Breast epithelium (tissue), 4 donors: ENCODE measurements at regions not wholly inside any gene's neighbourhood (a gene's known extent, or its start where the extent isn't known, plus 50 kb on each side); places are given as distances from the start of the nearest gene placed in this dataset.

Experiments used
- DNase-seq, 2 donors: peaks; one replicate each; pipeline ENCODE4 v3.0.0-alpha.2; 2019; ENCODE audit warnings: low spot score in 2 of 2
- H3K27ac ChIP-seq, 2 donors: fragments of 200-600 bp; sonication (generic) in 1 of 2; one replicate each; pipeline ENCODE4 v1.5.1; 2016 to 2019; ENCODE audit warnings: mild to moderate bottlenecking in 1 of 2
- H3K27me3 ChIP-seq, 2 donors: fragments of 200-600 bp; sonication (generic) in 1 of 2; one replicate each; pipeline versions ENCODE4 v1.5.1 to v1.6.0; 2017 to 2019; ENCODE audit warnings: control low read depth in 1 of 2, mild to moderate bottlenecking in 1 of 2
- H3K36me3 ChIP-seq: fragments of 200-600 bp; one replicate; pipeline ENCODE4 v1.5.1; 2019
- H3K4me1 ChIP-seq, 2 donors: fragments of 200-600 bp; sonication (generic); one replicate each; pipeline ENCODE4 v1.5.1; 2016 to 2019; ENCODE audit warnings: control low read depth in 1 of 2
- H3K4me3 ChIP-seq, 3 donors: fragments of 200-600 bp; sonication (generic); 1 replicate in 2 of 3; 2 replicates in 1 of 3; pipeline ENCODE4 v1.5.1; 2016 to 2019; ENCODE audit warnings: mild to moderate bottlenecking in 3 of 3, moderate library complexity in 2 of 3
- H3K9me3 ChIP-seq, 2 donors: fragments of 200-600 bp; sonication (generic) in 1 of 2; one replicate each; pipeline ENCODE4 v1.5.1; 2016 to 2019; ENCODE audit warnings: control low read depth in 1 of 2
- POLR2A ChIP-seq: fragments of 450-650 bp; IDR thresholded peaks from one replicate; pipeline ENCODE4 v1.6.1; 2016; ENCODE audit warnings: antibody characterized with exemption, mild to moderate bottlenecking, moderate library complexity
- POLR2AphosphoS5 ChIP-seq, 3 donors: sonication (generic); formaldehyde crosslinking; IDR thresholded peaks; one replicate each; pipeline ENCODE4 v1.6.1; 2017; ENCODE audit warnings: antibody characterized with exemption in 3 of 3
- intact Hi-C: fragments of 100-400 bp; cut with DNase I; formaldehyde crosslinking; loops from one replicate; pipeline ENCODE4 v1.15.1; 2023; ENCODE audit warnings: low total_unique reads
- TF ChIP-seq, protein P1 (sequence below), 3 donors: fragments of 450-650 bp; IDR thresholded peaks; one replicate each; pipeline ENCODE4 v1.5.1; 2016 to 2017; ENCODE audit warnings: antibody characterized with exemption in 3 of 3, mild to moderate bottlenecking in 3 of 3, moderate library complexity in 3 of 3

DNA sequence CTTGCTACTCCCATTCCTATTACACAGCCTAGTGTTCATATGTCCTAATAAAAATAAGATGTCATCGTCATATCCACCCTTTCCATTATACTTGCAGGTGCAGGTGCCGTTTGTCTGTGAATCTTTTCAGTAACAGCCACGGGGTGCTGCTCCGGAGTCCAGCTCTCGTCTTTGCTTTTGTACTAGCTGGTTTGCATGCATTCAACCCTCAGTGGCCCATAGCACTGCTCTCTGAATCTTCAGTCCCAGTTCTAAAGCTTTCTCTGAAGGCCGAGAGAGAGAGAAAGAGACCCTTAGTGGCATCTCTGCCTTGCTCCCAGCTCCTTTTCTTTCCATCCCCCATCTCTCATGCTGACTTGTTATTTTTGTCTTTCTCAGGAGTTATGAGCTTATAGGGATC is 468.5 kb downstream of the TMEM232 start:
- H3K4me3 ChIP-seq = no peak overlapping the region
- H3K9me3 ChIP-seq = no peaks in the 10 kb centered on the region
- TF ChIP-seq, protein P1, sequence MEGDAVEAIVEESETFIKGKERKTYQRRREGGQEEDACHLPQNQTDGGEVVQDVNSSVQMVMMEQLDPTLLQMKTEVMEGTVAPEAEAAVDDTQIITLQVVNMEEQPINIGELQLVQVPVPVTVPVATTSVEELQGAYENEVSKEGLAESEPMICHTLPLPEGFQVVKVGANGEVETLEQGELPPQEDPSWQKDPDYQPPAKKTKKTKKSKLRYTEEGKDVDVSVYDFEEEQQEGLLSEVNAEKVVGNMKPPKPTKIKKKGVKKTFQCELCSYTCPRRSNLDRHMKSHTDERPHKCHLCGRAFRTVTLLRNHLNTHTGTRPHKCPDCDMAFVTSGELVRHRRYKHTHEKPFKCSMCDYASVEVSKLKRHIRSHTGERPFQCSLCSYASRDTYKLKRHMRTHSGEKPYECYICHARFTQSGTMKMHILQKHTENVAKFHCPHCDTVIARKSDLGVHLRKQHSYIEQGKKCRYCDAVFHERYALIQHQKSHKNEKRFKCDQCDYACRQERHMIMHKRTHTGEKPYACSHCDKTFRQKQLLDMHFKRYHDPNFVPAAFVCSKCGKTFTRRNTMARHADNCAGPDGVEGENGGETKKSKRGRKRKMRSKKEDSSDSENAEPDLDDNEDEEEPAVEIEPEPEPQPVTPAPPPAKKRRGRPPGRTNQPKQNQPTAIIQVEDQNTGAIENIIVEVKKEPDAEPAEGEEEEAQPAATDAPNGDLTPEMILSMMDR (IDR thresholded peaks at IDR 0.05) = no peak
- no peak for TF ChIP-seq POLR2A
- no peak for TF ChIP-seq POLR2AphosphoS5 (IDR thresholded peaks at IDR 0.05)
- no peak overlapping the region for H3K27ac ChIP-seq
- H3K36me3 ChIP-seq = no peaks in the 10 kb centered on the region
- intact Hi-C loops = no loop called here
- no peak for DNase-seq
- no peaks in the 10 kb centered on the region for H3K27me3 ChIP-seq
- no peaks in the 10 kb centered on the region for H3K4me1 ChIP-seq

GRCh38 chr5:110258460-110259216 is 467.8 kb downstream of the TMEM232 start:
- no peak for DNase-seq
- Histone ChIP-seq H3K4me3 (no peak overlapping the region), H3K27ac (no peak overlapping the region), H3K4me1 (no peaks in the 10 kb centered on the region), H3K27me3 (no peaks in the 10 kb centered on the region), H3K9me3 (no peaks in the 10 kb centered on the region), H3K36me3 (no peaks in the 10 kb centered on the region)
- intact Hi-C loops = no loop called here
- TF ChIP-seq POLR2A (no peak), POLR2AphosphoS5 (IDR thresholded peaks at IDR 0.05) (no peak)
- TF ChIP-seq, protein P1 (IDR thresholded peaks at IDR 0.05) = no peak

DNA sequence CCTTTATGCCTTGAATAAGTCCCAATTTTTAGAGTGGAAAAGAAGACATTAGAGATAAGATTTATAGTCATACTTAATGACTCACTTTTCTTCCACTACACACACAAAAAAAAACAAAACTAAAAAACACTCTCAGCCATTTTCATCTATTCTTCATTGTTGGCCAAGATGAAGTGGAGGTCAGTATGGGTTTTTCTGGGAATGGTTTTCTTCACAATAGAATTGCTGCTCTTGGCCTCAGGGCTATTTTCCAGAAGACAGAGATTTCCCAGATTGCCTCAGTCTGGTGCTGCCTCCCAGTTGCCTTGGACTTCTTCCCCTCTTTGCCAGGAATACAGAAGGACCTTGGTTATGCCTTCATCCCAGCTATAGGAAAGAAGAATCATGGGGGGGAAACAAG is 463.7 kb downstream of the TMEM232 start:
- intact Hi-C loops = no loop called here
- DNase-seq = no peak
- no peak overlapping the region for H3K27ac ChIP-seq

GRCh38 chr5:110264661-110265060 is 461.8 kb downstream of the TMEM232 start:
- intact Hi-C loops = no loop called here

More for the DNA sequence above, 463.7 kb downstream of the TMEM232 start:
- H3K4me3 ChIP-seq = no peak overlapping the region
- no peaks in the 10 kb centered on the region for H3K4me1 ChIP-seq
- no peaks in the 10 kb centered on the region for H3K9me3 ChIP-seq
- H3K27me3 ChIP-seq = no peaks in the 10 kb centered on the region
- H3K36me3 ChIP-seq = no peaks in the 10 kb centered on the region
- no peak for TF ChIP-seq POLR2A
- no peak for TF ChIP-seq POLR2AphosphoS5 (IDR thresholded peaks at IDR 0.05)
- TF ChIP-seq, protein P1 (IDR thresholded peaks at IDR 0.05) = no peak

DNA sequence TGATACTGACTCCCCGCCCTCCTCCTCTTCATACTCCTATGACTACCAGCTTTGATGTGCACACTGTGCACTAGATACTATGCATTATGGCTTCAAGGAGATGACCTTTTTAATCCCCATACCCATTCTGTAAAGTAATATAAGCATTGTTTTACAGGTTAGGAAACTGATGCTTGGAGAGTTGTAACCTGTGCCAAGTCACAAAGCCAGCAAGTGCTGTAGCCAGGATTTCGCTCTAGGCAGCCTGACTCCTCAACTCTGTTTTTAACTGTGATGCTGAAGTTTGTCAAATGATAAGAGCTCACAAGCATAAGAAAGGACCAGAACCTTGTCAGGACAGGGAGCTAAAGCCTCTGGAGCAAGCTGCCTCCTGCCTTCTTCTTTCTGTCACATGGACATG is 461.3 kb downstream of the TMEM232 start:
- TF ChIP-seq POLR2A (no peak), POLR2AphosphoS5 (IDR thresholded peaks at IDR 0.05) (no peak)
- TF ChIP-seq, protein P1 (IDR thresholded peaks at IDR 0.05) = no peak
- intact Hi-C loops = no loop called here
- no peaks in the 10 kb centered on the region for H3K27me3 ChIP-seq
- DNase-seq = no peak
- H3K27ac ChIP-seq = peak overlapping the region in 1 of 2 donors; percentile 71
- no peaks in the 10 kb centered on the region for H3K36me3 ChIP-seq
- H3K9me3 ChIP-seq = no peaks in the 10 kb centered on the region
- no peak overlapping the region for H3K4me3 ChIP-seq
- no peaks in the 10 kb centered on the region for H3K4me1 ChIP-seq

More at GRCh38 chr5:110264661-110265060, 461.8 kb downstream of the TMEM232 start:
- Histone ChIP-seq H3K36me3 (no peaks in the 10 kb centered on the region), H3K4me3 (no peak overlapping the region), H3K27me3 (no peaks in the 10 kb centered on the region), H3K4me1 (no peaks in the 10 kb centered on the region), H3K9me3 (no peaks in the 10 kb centered on the region), H3K27ac (peak overlapping the region in 1 of 2 donors; percentile 71)
- no peak for TF ChIP-seq POLR2A
- TF ChIP-seq, protein P1 (IDR thresholded peaks at IDR 0.05) = no peak
- no peak for TF ChIP-seq POLR2AphosphoS5 (IDR thresholded peaks at IDR 0.05)
- DNase-seq = no peak
